ENCODE measurements at regions not wholly inside any gene's neighbourhood (a gene's known extent, or its start where the extent isn't known, plus 50 kb on each side); places are given as distances from the start of the nearest gene placed in this dataset.

GRCh38 chr12:115313929-115314328, 630.0 kb upstream of the TBX3 start:
- no peak for TF ChIP-seq YY1 (IDR thresholded peaks at IDR 0.05; ENCODE audit: insufficient read depth, insufficient read length)
- TF ChIP-seq SUZ12 (IDR thresholded peaks at IDR 0.05; ENCODE audit: extremely low read depth, insufficient read depth, insufficient read length): no peak

All from NT2/D1 (cell line).